HepG2 (cell line): ENCODE measurements at regions not wholly inside any gene's neighbourhood (a gene's known extent, or its start where the extent isn't known, plus 50 kb on each side); places are given as distances from the start of the nearest gene placed in this dataset.
A peak's percentile ranks its signal among the peaks of the same experiment; 100 is the strongest.

Experiments used
- ASH2L ChIP-seq: fragments of 300-600, 200-600 bp; sonication (generic); IDR thresholded peaks from 2 replicates; pipeline ENCODE4 v1.7.0; 2017; ENCODE audit warnings: low read depth, mild to moderate bottlenecking, moderate library complexity, mixed read lengths, low read length; ENCODE audit not compliant: insufficient read length
- BCL6 ChIP-seq: IDR thresholded peaks from 2 replicates; pipeline ENCODE4 v1.6.1; 2016; ENCODE audit warnings: missing genetic modification reagents, missing compliant biosample characterization
- DDIT3 ChIP-seq: sonication (generic); formaldehyde crosslinking; IDR thresholded peaks from 2 replicates; pipeline ENCODE4 v1.4.0; 2020; ENCODE audit warnings: mild to moderate bottlenecking, missing genetic modification reagents
- KAT7 ChIP-seq: IDR thresholded peaks from 2 replicates; pipeline ENCODE4 v1.6.1; 2018; ENCODE audit warnings: borderline replicate concordance, missing compliant biosample characterization
- KDM3A ChIP-seq: IDR thresholded peaks from 2 replicates; pipeline ENCODE4 v1.6.1; 2018; ENCODE audit warnings: low read depth, missing compliant biosample characterization
- MNT ChIP-seq: fragments of 450-650 bp; IDR thresholded peaks from 2 replicates; pipeline ENCODE4 v1.6.1; 2016
- NR0B2 ChIP-seq: sonication (generic); formaldehyde crosslinking; IDR thresholded peaks from 2 replicates; pipeline ENCODE4 v1.4.0; 2020; ENCODE audit warnings: mild to moderate bottlenecking, missing genetic modification reagents
- PCBP1 ChIP-seq: fragments of 200-400 bp; formaldehyde crosslinking; IDR thresholded peaks from 2 replicates; pipeline ENCODE4 v1.6.1; 2017; ENCODE audit warnings: mild to moderate bottlenecking, low read depth, low read length, borderline replicate concordance
- POLR2A ChIP-seq, 2 experiments: IDR thresholded peaks; 2 replicates each; pipeline ENCODE4 v1.6.1; 2011; ENCODE audit warnings: low read depth in 2 of 2, low read length in 2 of 2, mild to moderate bottlenecking in 1 of 2, moderate library complexity in 1 of 2; ENCODE audit not compliant: insufficient read depth in 1 of 2
- SOX6 ChIP-seq, 2 experiments: fragments of 450-650 bp in 1 of 2; sonication (generic) in 1 of 2; formaldehyde crosslinking in 1 of 2; IDR thresholded peaks; 2 replicates each; pipeline versions ENCODE4 v1.4.0 to v1.6.1; 2017 to 2020; ENCODE audit warnings: antibody characterized with exemption in 1 of 2, mild to moderate bottlenecking in 1 of 2, missing genetic modification reagents in 1 of 2
- ZNF318 ChIP-seq: sonication (generic); formaldehyde crosslinking; IDR thresholded peaks from 2 replicates; pipeline ENCODE4 v1.4.0; 2020; ENCODE audit warnings: mild to moderate bottlenecking, missing genetic modification reagents
- ZNF574 ChIP-seq: sonication (generic); formaldehyde crosslinking; IDR thresholded peaks from 2 replicates; pipeline ENCODE4 v1.4.0; 2020; ENCODE audit warnings: missing genetic modification reagents

- TF ChIP-seq ZNF318 (CRISPR knock-in tag) (no peak), POLR2A (IDR thresholded peaks at IDR 0.05; ENCODE audit: insufficient read depth in 1 of 2, low read depth in 2 of 2, low read length in 2 of 2) (no peak), BCL6 (CRISPR knock-in tag) (peak; percentile 67), MNT (0 out of 2 replicates have a peak, but pooled peaks have one; percentile 9), DDIT3 (CRISPR knock-in tag) (no peak), ZNF574 (CRISPR knock-in tag) (no peak), ASH2L (no peak), KAT7 (no peak), KDM3A (no peak), NR0B2 (CRISPR knock-in tag) (peak; percentile 64; the same call in 1 of the 2 replicates), SOX6 (IDR thresholded peaks at IDR 0.05) (no peak), SOX6 (CRISPR knock-in tag; IDR thresholded peaks at IDR 0.05) (peak; percentile 28; the same call in 1 of the 2 replicates), PCBP1 (0 out of 2 replicates have a peak, but pooled peaks have one; percentile 37)
Observed at GRCh38 chr9:129436751-129437625, 183.9 kb downstream of the C9orf50 start (continued).
